Ectodermal cell (in vitro differentiated cells): ENCODE measurements at regions not wholly inside any gene's neighbourhood (a gene's known extent, or its start where the extent isn't known, plus 50 kb on each side); places are given as distances from the start of the nearest gene placed in this dataset.

Experiments used
- H3K27ac ChIP-seq: 2 replicates; pipeline ENCODE4 v1.7.0; 2013; ENCODE audit warnings: mild to moderate bottlenecking, low read depth, low read length; ENCODE audit not compliant: insufficient read depth, poor library complexity, severe bottlenecking
- H3K27me3 ChIP-seq: 2 replicates; pipeline ENCODE4 v1.7.0; 2013; ENCODE audit warnings: mild to moderate bottlenecking, low read length; ENCODE audit not compliant: insufficient read depth, control insufficient read depth, poor library complexity, severe bottlenecking
- H3K36me3 ChIP-seq: one replicate; pipeline ENCODE4 v1.7.0; 2013; ENCODE audit warnings: low read length; ENCODE audit not compliant: control insufficient read depth, insufficient read depth
- H3K4me1 ChIP-seq: one replicate; pipeline ENCODE4 v1.7.0; 2013; ENCODE audit warnings: low read length; ENCODE audit not compliant: control insufficient read depth, insufficient read depth
- H3K4me3 ChIP-seq: 2 replicates; pipeline ENCODE4 v1.7.0; 2013; ENCODE audit warnings: low read depth, low read length, control low read depth; ENCODE audit not compliant: insufficient read depth
- H3K9me3 ChIP-seq: 2 replicates; pipeline ENCODE4 v1.7.0; 2013; ENCODE audit warnings: mild to moderate bottlenecking, low read length, moderate library complexity; ENCODE audit not compliant: control insufficient read depth
- WGBS, 2 experiments: methylation state at CpG; one replicate each; pipeline ENCODE4 v1.1.7; 2013; ENCODE audit warnings: missing lambda C conversion rate in 2 of 2; 5-methylcytosine and 5-hydroxymethylcytosine counted together

GRCh38 chr20:56841346-56841908 is 212.3 kb downstream of the TFAP2C start:
- H3K27ac ChIP-seq: no peak overlapping the region
- H3K27me3 ChIP-seq: no peaks in the 10 kb centered on the region
- no peaks in the 10 kb centered on the region for H3K4me1 ChIP-seq
- H3K36me3 ChIP-seq: no peaks in the 10 kb centered on the region
- WGBS, 2 experiments: 81 to 82% methylated on average over 6 of the region's 6 CpGs
- no peaks in the 10 kb centered on the region for H3K9me3 ChIP-seq
- H3K4me3 ChIP-seq: no peak overlapping the region

- no peaks in the 10 kb centered on the region for H3K9me3 ChIP-seq
- no peaks in the 10 kb centered on the region for H3K4me1 ChIP-seq
- no peak overlapping the region for H3K27ac ChIP-seq
- WGBS, 2 experiments: 94 to 95% methylated on average over 9 of the region's 9 CpGs
- no peaks in the 10 kb centered on the region for H3K36me3 ChIP-seq
- H3K4me3 ChIP-seq: no peak overlapping the region
- H3K27me3 ChIP-seq: no peaks in the 10 kb centered on the region
These were observed 212.9 kb downstream of the TFAP2C start for GRCh38 chr20:56842056-56842455.

DNA sequence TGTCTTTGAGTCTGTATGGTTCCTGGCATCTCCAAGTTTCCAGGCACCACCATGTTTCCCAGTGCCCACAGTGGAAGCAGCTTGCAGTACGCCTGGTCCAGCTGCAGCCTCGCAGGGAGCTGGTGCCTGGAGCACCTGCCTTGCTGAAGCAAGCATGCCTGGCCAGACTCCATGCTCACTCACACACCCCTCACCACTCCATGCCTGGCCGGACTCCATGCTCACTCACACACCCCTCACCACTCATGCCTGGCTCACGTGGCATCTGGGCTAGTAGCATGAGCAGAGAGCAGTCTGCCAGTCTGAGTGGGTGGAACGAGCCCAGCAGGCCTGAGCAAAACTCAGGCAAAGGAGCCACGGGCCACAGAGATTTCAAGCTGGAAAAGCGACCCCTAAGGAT is 214.3 kb downstream of the TFAP2C start:
- Histone ChIP-seq H3K36me3 (no peaks in the 10 kb centered on the region), H3K4me1 (no peaks in the 10 kb centered on the region), H3K9me3 (no peaks in the 10 kb centered on the region), H3K27me3 (no peaks in the 10 kb centered on the region), H3K27ac (no peak overlapping the region), H3K4me3 (no peak overlapping the region)
- 94 to 96% methylated on average over 7 of the region's 7 CpGs for WGBS, 2 experiments

DNA sequence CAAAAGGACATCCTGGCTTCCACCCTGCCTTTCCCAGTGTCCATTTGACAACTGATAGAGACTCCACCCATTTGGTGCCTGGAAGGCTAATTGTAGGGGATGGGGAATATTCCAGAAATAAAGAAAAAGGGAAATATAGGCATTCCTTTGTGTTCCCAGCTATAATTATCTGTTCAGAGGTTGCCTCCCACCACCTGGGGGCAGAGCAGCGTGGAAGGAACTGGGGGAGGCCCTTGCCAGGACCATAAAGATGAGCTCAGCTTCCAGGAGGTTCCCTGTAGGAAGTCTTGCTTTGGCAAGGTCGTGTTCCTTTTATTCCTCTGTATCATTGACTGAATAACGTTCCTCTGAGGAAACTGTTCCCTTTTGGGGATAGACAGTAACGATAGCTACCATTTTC is 214.7 kb downstream of the TFAP2C start:
- Histone ChIP-seq H3K27ac (no peak overlapping the region), H3K4me3 (no peak overlapping the region), H3K4me1 (no peaks in the 10 kb centered on the region), H3K9me3 (no peaks in the 10 kb centered on the region), H3K36me3 (no peaks in the 10 kb centered on the region), H3K27me3 (no peaks in the 10 kb centered on the region)
- 53 to 59% methylated on average over 4 of the region's 4 CpGs for WGBS, 2 experiments

GRCh38 chr20:56845546-56846086 is 216.5 kb downstream of the TFAP2C start:
- Histone ChIP-seq H3K36me3 (no peaks in the 10 kb centered on the region), H3K27me3 (no peaks in the 10 kb centered on the region), H3K9me3 (no peaks in the 10 kb centered on the region), H3K4me3 (no peak overlapping the region), H3K27ac (no peak overlapping the region), H3K4me1 (no peaks in the 10 kb centered on the region)
- WGBS, 2 experiments: 94 to 97% methylated on average over 4 of the region's 4 CpGs

DNA sequence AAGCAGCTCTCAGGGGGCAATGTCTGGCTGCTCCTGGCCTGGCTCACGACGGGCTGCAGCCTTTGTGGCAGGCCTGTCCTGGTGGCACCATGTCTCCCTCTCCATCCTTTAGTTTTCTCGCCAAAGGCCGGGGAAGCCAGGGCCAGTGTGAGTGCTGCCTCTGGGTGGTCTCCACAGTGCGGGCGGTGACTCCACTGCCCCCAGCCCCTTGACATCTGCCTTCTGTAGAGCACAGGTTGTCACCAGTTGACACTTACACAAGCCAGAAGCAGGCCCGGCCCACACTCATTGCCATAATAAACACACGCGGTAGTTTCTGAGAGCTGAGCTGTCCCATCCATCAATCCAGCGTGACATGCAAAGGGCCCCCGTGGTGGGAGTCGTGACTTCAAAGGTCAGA is 219.5 kb downstream of the TFAP2C start:
- no peak overlapping the region for H3K27ac ChIP-seq
- no peaks in the 10 kb centered on the region for H3K4me1 ChIP-seq
- H3K9me3 ChIP-seq: no peaks in the 10 kb centered on the region
- H3K4me3 ChIP-seq: no peak overlapping the region
- no peaks in the 10 kb centered on the region for H3K27me3 ChIP-seq
- H3K36me3 ChIP-seq: no peaks in the 10 kb centered on the region
- 77 to 81% methylated on average over 12 of the region's 12 CpGs for WGBS, 2 experiments

DNA sequence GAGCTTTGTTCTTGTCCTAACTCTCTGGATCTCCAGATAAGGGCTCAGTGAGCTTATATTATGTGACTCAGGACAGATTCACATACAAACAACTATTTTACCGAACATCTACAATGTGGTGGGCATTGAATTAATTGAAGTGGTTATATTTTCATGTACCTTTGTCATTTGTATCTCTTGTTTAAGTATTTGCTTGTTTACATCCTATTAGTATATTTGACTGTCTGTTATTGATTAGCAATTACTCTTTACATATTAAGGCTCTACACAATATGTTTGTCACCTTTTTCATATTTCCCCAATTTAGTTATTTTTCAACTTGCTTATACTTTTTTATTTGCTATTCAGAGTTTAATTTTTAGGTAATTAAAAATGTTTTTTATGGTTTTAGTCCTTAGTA is 222.4 kb downstream of the TFAP2C start:
- no peak overlapping the region for H3K4me3 ChIP-seq
- H3K4me1 ChIP-seq: no peaks in the 10 kb centered on the region
- no peaks in the 10 kb centered on the region for H3K27me3 ChIP-seq
- WGBS, 2 experiments: no CpG with 5 or more reads among the region's 1 CpG
- no peak overlapping the region for H3K27ac ChIP-seq
- no peaks in the 10 kb centered on the region for H3K9me3 ChIP-seq
- H3K36me3 ChIP-seq: no peaks in the 10 kb centered on the region

GRCh38 chr20:56855708-56856107 is 226.6 kb downstream of the TFAP2C start:
- Histone ChIP-seq H3K4me1 (peaks cover 24% of the 10 kb centered on the region), H3K27ac (no peak overlapping the region), H3K27me3 (no peaks in the 10 kb centered on the region), H3K9me3 (no peaks in the 10 kb centered on the region), H3K36me3 (no peaks in the 10 kb centered on the region), H3K4me3 (no peak overlapping the region)
- 86 to 90% methylated on average over 7 of the region's 7 CpGs for WGBS, 2 experiments

GRCh38 chr20:56857950-56858349 is 228.8 kb downstream of the TFAP2C start:
- Histone ChIP-seq H3K9me3 (no peaks in the 10 kb centered on the region), H3K36me3 (no peaks in the 10 kb centered on the region), H3K4me1 (peaks cover 36% of the 10 kb centered on the region), H3K27ac (no peak overlapping the region), H3K4me3 (no peak overlapping the region), H3K27me3 (no peaks in the 10 kb centered on the region)
- 92 to 94% methylated on average over 8 of the region's 8 CpGs for WGBS, 2 experiments

GRCh38 chr20:56859039-56859800 is 230.1 kb downstream of the TFAP2C start:
- no peaks in the 10 kb centered on the region for H3K9me3 ChIP-seq
- H3K27ac ChIP-seq: peak overlapping the region; percentile 28
- WGBS, 2 experiments: 41 to 43% methylated on average over 13 of the region's 13 CpGs
- peaks cover 36% of the 10 kb centered on the region for H3K4me1 ChIP-seq
- no peaks in the 10 kb centered on the region for H3K36me3 ChIP-seq
- H3K27me3 ChIP-seq: no peaks in the 10 kb centered on the region
- no peak overlapping the region for H3K4me3 ChIP-seq
